ENCODE measurements at regions not wholly inside any gene's neighbourhood (a gene's known extent, or its start where the extent isn't known, plus 50 kb on each side); places are given as distances from the start of the nearest gene placed in this dataset.

DNA sequence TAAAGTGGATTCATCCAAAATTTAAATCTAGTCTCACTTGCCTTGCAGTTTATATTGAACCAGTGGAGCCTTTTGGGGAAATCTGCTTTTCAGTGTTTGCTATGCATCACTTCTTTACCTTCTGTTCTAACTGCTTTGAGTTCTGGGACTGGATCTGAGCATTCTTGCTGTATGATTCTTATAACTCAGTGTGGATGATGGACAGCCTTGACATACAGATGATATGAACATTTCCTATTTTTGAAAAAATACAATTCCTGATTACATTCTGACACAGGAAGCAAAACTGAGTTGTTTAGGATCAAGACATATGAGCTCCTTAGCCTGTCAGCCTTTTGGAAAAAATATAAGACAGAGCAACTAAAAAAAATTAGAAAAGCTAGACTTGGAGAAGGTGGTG lies 115.2 kb downstream of the DISP1 start:
- Histone ChIP-seq H3K23me2 (ENCODE audit: low read depth, low read length) (no peaks in the 10 kb centered on the region), H3K36me3 (ENCODE audit: control insufficient read depth in 2 of 4, insufficient read depth in 4 of 4, low read length in 3 of 4) (no peaks in the 10 kb centered on the region), H4K20me1 (replicated peaks in 1 of 2; ENCODE audit: control insufficient read depth in 1 of 2, insufficient read depth in 2 of 2, low read length in 2 of 2) (no peaks in the 10 kb centered on the region), H4K91ac (replicated peaks; ENCODE audit: insufficient read length, low read length) (no peak overlapping the region), H3K4me3 (ENCODE audit: extremely low read depth in 1 of 4, insufficient read depth in 2 of 4, low read depth in 3 of 4, low read length in 4 of 4) (no peak overlapping the region), H3K4me1 (replicated peaks in 1 of 4; ENCODE audit: control insufficient read depth in 3 of 4, insufficient read depth in 4 of 4, low read length in 3 of 4) (peaks cover 0 to 3% (median 0%) of the 10 kb centered on the region in 4 experiments; a peak in 1 of 7 replicates), H3K23ac (ENCODE audit: insufficient read length) (no peak overlapping the region), H3K14ac (ENCODE audit: insufficient read length) (no peak overlapping the region), H2BK15ac (ENCODE audit: low read length) (no peak overlapping the region), H3K4me2 (ENCODE audit: insufficient read depth in 1 of 2, low read depth in 2 of 2, low read length in 2 of 2) (no peak overlapping the region), H3K56ac (replicated peaks; ENCODE audit: insufficient read length, low read depth, low read length) (no peak overlapping the region), H2AFZ (ENCODE audit: low read length) (no peak overlapping the region), H4K5ac (ENCODE audit: insufficient read length, low read depth, low read length) (no peak overlapping the region), H3K9me3 (ENCODE audit: insufficient read depth in 2 of 2, low read depth in 1 of 2, low read length in 1 of 2) (no peaks in the 10 kb centered on the region), H3K27me3 (replicated peaks in 1 of 4; ENCODE audit: control insufficient read depth in 3 of 4, extremely low read depth in 1 of 4, insufficient read depth in 3 of 4, low read length in 3 of 4) (no peaks in the 10 kb centered on the region), H3K79me1 (ENCODE audit: low read depth, low read length) (no peaks in the 10 kb centered on the region), H3K18ac (ENCODE audit: extremely low read depth, low read length) (no peak overlapping the region), H2AK5ac (ENCODE audit: low read depth, low read length) (no peak overlapping the region), H3K27ac (ENCODE audit: low read depth, low read length) (no peak overlapping the region), H2BK5ac (ENCODE audit: low read depth, low read length) (no peak overlapping the region), H2BK12ac (ENCODE audit: low read depth, low read length) (no peak overlapping the region), H2BK120ac (replicated peaks; ENCODE audit: low read depth, low read length) (no peak overlapping the region), H3K4ac (replicated peaks; ENCODE audit: insufficient read length, low read depth, low read length) (no peak overlapping the region), H3K79me2 (ENCODE audit: control insufficient read depth in 1 of 2, insufficient read depth in 2 of 2, low read length in 2 of 2) (no peaks in the 10 kb centered on the region), H4K8ac (ENCODE audit: extremely low read depth, insufficient read depth, low read length) (no peak overlapping the region), H3K9ac (replicated peaks in 1 of 4; ENCODE audit: extremely low read depth in 1 of 4, low read depth in 3 of 4, low read length in 3 of 4) (no peak overlapping the region), H2BK20ac (ENCODE audit: low read length) (no peak overlapping the region)
- DNase-seq (ENCODE audit: low read depth in 1 of 2, low spot score in 2 of 2) (no peak), FAIRE-seq (no peak)
- no peak for TF ChIP-seq ASH2L (IDR thresholded peaks at IDR 0.05; ENCODE audit: low read length)
- no peak for TF ChIP-seq TAF1 (IDR thresholded peaks at IDR 0.05; ENCODE audit: low read depth, low read length)
- no peak for TF ChIP-seq KDM5A (IDR thresholded peaks at IDR 0.05; ENCODE audit: low read length)
- no peak for TF ChIP-seq RBBP5 (IDR thresholded peaks at IDR 0.05; ENCODE audit: borderline replicate concordance, low read depth, low read length)
- no peak for TF ChIP-seq BACH1 (IDR thresholded peaks at IDR 0.05; ENCODE audit: low read length)
- no peak for TF ChIP-seq SAP30 (IDR thresholded peaks at IDR 0.05; ENCODE audit: insufficient read depth, insufficient replicate concordance, low read length)
- no peak for TF ChIP-seq CBX5 (IDR thresholded peaks at IDR 0.05; ENCODE audit: low read depth, low read length)
- CTCF ChIA-PET (ENCODE audit: partially characterized antibody): interaction anchor here (0.7 to 1.1 kb wide), 2 partner anchors 21 to 151 kb away, joined by 3 to 5 read pairs; no protein-coding TSS in a partner anchor
- POLR2A ChIA-PET (ENCODE audit: partially characterized antibody): interaction anchor here (1.6 kb wide), 1 partner anchor 81 kb away, joined by 6 read pairs; no protein-coding TSS in a partner anchor
